AG09319 (cell line): ENCODE measurements at regions not wholly inside any gene's neighbourhood (a gene's known extent, or its start where the extent isn't known, plus 50 kb on each side); places are given as distances from the start of the nearest gene placed in this dataset.
"Not testable (repeated sequence)": the region's sequence is repeated elsewhere in the genome, so short reads cannot be mapped to it uniquely, and the experiment has no call there.

Experiments used
- DNase-seq: peaks from one replicate; pipeline ENCODE4 v3.0.0-alpha.2; 2010; ENCODE audit warnings: low read depth; ENCODE audit errors: extremely low read depth
- CTCF ChIP-seq: IDR thresholded peaks from 2 replicates; pipeline ENCODE4 v1.5.1; 2011; ENCODE audit warnings: low read depth, mild to moderate bottlenecking, inconsistent platforms, low read length, moderate library complexity

GRCh38 chr3:82587174-82587573 lies 825.7 kb upstream of the GBE1 start:
- no peak for DNase-seq
- TF ChIP-seq CTCF = no peak

- DNase-seq = no peak
- TF ChIP-seq CTCF = no peak
Observed at GRCh38 chr3:82586414-82586813, 825.0 kb upstream of the GBE1 start.

- not testable (repeated sequence) for DNase-seq
Observed at GRCh38 chr3:82586002-82586401, 824.6 kb upstream of the GBE1 start.

- DNase-seq = not testable (repeated sequence)
Observed at GRCh38 chr3:82585591-82585990, 824.1 kb upstream of the GBE1 start.

GRCh38 chr3:82584861-82585260 lies 823.4 kb upstream of the GBE1 start:
- DNase-seq = not testable (repeated sequence)

GRCh38 chr3:82584415-82584814 lies 823.0 kb upstream of the GBE1 start:
- not testable (repeated sequence) for DNase-seq

GRCh38 chr3:82581350-82581749 lies 819.9 kb upstream of the GBE1 start:
- no peak for DNase-seq
- no peak for TF ChIP-seq CTCF

GRCh38 chr3:82572721-82573120 lies 811.3 kb upstream of the GBE1 start:
- TF ChIP-seq CTCF = no peak
- DNase-seq = no peak

GRCh38 chr3:82568776-82569338 lies 807.4 kb upstream of the GBE1 start:
- no peak for DNase-seq
- TF ChIP-seq CTCF = no peak

- DNase-seq = no peak
- no peak for TF ChIP-seq CTCF
Observed at GRCh38 chr3:82567029-82567600, 805.7 kb upstream of the GBE1 start.
